GM18517 (cell line): ENCODE measurements at regions not wholly inside any gene's neighbourhood (a gene's known extent, or its start where the extent isn't known, plus 50 kb on each side); places are given as distances from the start of the nearest gene placed in this dataset.
"Not testable (repeated sequence)": the region's sequence is repeated elsewhere in the genome, so short reads cannot be mapped to it uniquely, and the experiment has no call there.

Experiments
- ATAC-seq: cut with Tn5 transposase; IDR thresholded peaks from one replicate; pipeline ENCODE4 v1.9.1; 2021; ENCODE audit warnings: mild to moderate bottlenecking, moderate library complexity; ENCODE audit not compliant: unreplicated experiment

- ATAC-seq, result no peak
These were observed 205.7 kb downstream of the TANC2 start for GRCh38 chr17:63171428-63172393.

GRCh38 chr17:63173450-63173849 lies 207.4 kb downstream of the TANC2 start:
- no peak for ATAC-seq

GRCh38 chr17:63173903-63174302 lies 207.9 kb downstream of the TANC2 start:
- no peak for ATAC-seq

GRCh38 chr17:63178530-63178929 lies 212.5 kb downstream of the TANC2 start:
- no peak for ATAC-seq

- ATAC-seq, result no peak
These were observed 215.8 kb downstream of the TANC2 start for GRCh38 chr17:63181856-63182255.

- no peak for ATAC-seq
These were observed 219.4 kb downstream of the TANC2 start for GRCh38 chr17:63185420-63185819.

- ATAC-seq, result no peak
These were observed 223.0 kb downstream of the TANC2 start for GRCh38 chr17:63189082-63189481.

GRCh38 chr17:63189930-63190329 lies 223.9 kb downstream of the TANC2 start:
- ATAC-seq, result no peak

- no peak for ATAC-seq
These were observed 224.9 kb downstream of the TANC2 start for GRCh38 chr17:63190821-63191370.

- no peak for ATAC-seq
These were observed 225.6 kb downstream of the TANC2 start for GRCh38 chr17:63191610-63192009.

GRCh38 chr17:63193827-63194226 lies 227.8 kb downstream of the TANC2 start:
- no peak for ATAC-seq

GRCh38 chr17:63196772-63197335 lies 230.8 kb downstream of the TANC2 start:
- ATAC-seq, result no peak

- ATAC-seq, result no peak
These were observed 237.6 kb downstream of the TANC2 start for GRCh38 chr17:63203652-63204051.

- no peak for ATAC-seq
These were observed 224.2 kb downstream of the CYB561 start for GRCh38 chr17:63221939-63222338.

GRCh38 chr17:63222655-63223054 lies 223.5 kb downstream of the CYB561 start:
- ATAC-seq, result no peak

GRCh38 chr17:63223212-63223911 lies 222.7 kb downstream of the CYB561 start:
- ATAC-seq, result no peak

GRCh38 chr17:63224644-63225043 lies 221.5 kb downstream of the CYB561 start:
- no peak for ATAC-seq

GRCh38 chr17:63226720-63227119 lies 219.4 kb downstream of the CYB561 start:
- ATAC-seq, result not testable (repeated sequence)

GRCh38 chr17:63231015-63231620 lies 215.0 kb downstream of the CYB561 start:
- ATAC-seq, result not testable (repeated sequence)

- no peak for ATAC-seq
These were observed 213.4 kb downstream of the CYB561 start for GRCh38 chr17:63232565-63233310.
